ENCODE measurements at regions not wholly inside any gene's neighbourhood (a gene's known extent, or its start where the extent isn't known, plus 50 kb on each side); places are given as distances from the start of the nearest gene placed in this dataset.

DNA sequence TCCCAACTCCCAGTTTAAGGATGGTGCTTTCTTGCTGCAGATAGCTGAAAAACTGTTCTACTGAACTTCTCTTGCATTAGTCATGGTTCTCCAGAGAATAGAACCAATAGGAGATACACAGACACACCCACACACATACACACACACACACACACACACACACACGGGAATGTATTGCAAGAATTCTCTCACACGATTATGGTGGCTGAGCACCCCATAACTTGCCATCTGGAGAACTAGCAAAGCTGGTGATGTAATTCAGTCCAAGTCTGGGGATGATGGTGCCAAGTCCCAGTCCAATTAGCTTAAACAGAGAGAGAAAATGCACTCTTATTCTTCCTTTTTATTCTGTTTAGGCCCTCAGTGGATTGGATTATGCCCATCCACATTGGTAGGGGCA is 643.9 kb downstream of the DIAPH3 start:
- DNase-seq = no peak

DNA sequence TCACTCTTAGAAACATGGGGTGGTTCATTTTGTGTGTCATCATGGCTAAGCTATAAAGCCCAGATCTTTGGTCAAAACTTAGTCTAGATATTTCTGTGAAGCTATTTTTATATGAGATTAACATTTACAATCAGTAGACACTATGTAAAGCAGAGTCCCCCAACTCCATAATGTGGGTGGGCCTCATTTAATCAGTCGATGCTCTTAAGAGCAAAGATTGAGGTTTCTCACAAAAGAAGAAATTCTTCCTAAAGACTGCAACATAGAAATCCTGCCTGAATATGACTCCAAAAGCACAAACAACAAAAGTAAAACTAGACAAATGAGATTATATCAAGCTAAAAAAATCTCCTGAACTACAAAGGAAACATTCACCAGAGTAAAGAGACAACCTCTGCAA is 642.2 kb downstream of the DIAPH3 start:
- DNase-seq = no peak

DNA sequence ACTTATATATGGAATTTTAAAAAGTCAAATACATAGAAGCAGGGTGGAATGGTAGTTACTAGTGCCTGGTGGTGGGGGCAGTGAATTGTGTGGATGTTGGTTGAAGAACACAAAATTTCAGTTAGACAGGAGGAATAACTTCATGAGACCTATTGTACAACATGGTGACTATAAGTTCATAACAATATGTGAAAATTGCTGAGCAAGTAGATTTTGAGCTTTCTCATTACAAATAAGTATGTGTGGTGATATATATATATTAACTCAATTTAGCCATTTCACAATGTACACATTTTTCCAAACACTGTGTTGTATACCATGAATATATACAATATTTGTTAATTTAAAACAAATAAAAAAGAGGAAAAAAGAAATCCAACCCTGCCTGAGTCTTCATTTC is 641.1 kb downstream of the DIAPH3 start:
- DNase-seq = no peak

DNA sequence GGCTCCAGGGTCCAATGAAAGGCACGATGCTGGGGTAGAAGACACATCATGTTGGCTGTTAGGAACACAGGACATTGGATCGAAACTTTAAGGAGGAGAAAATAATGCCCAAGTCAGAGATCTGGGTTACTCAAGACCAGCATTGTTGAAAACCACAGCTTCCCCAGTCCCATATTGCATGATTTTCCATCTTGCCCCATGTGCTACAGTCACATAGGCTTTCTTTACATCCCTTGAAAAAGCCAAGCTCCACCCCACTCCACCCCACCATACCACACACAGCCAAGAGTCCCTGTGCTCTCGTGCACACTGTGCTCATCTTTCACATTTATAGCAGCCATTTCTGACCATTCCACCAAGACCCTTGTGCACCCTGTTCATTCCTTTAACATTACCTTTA is 636.2 kb downstream of the DIAPH3 start:
- no peak for DNase-seq

DNA sequence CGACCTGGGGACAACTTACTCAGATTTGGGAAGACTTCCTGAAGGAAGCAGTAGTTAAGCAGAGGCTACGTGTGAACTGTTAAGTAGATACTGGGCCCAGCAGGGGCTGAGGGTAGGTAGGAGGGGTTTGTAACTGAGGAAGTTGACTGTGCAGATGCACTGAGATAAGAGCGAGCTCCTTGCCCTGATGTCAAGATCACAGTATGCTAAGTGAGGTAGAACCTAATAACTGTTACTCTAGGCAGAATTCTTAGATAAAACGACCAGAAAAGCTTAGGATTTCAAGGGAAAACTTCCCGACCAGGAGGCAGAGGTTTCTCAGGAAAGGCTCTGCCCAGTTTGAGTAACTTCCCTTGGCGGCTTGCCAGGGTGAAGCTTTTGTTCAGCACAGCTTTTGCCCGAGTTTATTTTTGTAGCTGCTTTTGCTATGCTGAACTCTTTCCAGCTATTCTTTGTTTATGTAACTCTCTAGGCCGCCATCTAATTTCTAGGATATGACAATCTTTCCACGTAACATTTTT is 632.1 kb downstream of the DIAPH3 start:
- DNase-seq = peak; percentile 86

DNA sequence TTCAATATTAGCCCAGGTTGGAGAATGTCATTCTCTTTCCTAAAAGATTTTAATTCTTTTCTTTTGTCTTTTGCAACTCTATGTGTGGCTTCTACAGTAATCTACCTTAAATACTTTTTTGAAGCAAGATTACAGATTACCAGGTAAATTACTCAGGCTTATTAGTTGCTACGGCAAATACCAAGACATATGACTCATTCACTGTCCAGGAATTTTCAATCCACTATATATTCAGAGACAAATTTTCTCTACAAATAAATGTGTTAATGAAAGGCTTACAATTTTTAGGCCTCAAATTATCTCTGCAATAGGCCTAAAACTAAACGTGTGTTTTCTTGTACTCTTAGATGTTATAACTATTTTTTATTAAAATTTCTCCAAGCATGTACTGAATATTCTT is 631.3 kb downstream of the DIAPH3 start:
- DNase-seq = no peak

DNA sequence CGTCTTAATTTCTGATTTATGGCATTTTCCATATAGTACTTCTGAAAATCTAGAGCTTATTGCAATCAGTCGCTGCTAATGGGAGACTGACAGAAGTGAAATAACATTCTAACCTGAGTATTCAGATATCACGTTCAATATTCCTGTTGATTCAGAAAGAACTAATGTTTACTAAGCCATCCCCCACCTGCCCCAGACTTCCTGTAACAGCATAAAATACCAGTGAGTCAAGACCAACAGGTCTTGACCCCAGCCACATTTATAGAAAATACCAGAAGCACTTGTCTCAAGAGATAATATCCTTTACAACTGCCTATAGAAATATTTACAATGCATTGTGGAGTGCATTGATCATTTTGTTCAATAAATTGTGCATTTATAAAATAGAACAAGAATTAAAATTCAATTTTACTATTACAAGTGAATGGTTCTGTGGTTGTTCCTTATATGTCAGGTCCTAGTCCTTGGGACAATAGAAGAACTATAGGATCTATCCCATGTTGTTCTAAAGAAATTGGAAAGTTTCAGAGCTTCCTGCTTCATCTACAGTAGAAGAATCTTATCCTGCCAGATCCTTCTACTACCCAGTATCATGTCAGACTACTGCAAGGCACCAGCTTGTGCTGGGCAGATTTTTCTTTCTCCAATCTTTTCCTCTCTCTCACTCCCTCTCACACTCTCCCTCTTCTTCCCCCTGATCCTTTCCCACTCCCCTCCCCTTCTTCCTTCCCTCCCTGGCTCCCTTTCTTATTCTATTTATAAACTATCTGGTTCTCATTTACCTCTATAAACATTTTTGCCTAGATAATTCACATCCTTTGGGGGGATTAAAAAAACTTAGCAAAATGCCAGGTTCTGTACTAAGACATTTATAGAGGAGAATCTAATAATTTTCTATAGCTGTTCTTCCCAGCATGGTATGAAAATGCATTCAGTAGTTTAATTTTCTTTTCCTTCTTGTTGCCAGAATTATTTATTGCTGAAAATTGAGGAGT is 629.9 kb downstream of the DIAPH3 start:
- peak; percentile 92 for DNase-seq

DNA sequence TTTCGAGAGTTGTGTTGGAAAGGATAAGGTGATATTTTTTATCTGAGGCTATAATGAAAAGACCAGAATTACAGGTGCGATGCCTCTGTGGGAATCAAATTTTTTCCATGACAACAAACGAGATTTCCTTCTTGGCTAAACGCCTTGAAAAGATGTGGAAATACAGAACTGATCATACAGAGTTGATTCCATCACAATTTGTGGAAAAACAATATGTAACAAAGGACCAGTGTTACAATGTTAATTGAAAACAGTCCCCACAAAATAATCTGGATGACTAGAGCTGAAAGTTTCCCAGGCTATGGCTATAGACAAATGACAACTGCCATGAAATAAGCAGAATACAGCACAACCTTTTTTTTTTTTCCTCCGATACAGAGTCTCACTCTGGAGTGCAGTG is 628.9 kb downstream of the DIAPH3 start:
- no peak for DNase-seq

DNA sequence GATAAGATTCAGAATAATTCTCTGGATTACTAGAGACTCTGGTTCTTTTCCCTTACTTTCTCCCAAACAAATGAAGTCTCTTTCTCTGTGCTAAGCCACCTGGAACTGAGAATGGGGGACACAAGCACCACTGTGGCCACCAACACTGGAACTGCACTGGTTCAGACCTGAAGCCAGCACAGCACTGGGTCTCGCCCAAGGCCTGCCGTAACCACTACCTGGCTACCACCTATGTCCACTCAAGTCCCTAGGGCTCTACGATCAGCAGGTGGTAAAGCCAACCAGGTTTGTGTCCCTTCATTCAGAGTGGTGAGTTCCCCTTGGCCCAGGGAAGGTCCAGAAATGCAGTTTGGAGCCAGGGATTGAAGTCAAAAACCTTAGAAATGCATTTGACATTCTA is 626.2 kb downstream of the DIAPH3 start:
- DNase-seq = no peak

DNA sequence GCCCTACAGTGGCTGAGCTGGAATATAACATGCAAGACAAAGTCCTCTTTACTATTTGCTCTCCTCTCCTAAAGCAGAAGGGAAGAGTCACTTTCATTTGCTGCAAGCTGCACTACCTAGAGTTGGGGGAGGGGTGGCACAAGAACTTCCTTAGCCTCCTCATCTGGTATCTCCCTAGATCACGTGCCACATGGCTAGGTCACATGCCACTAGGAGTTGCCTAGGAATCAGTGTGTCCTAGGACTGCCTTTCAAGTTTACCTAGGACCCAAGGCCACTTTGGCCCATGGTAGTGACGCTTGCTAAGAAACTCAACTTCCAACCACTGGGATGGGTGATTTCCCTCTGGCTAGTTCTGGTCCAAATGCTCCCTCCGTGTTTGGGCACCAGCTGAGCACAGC is 625.2 kb downstream of the DIAPH3 start:
- DNase-seq = no peak

DNA sequence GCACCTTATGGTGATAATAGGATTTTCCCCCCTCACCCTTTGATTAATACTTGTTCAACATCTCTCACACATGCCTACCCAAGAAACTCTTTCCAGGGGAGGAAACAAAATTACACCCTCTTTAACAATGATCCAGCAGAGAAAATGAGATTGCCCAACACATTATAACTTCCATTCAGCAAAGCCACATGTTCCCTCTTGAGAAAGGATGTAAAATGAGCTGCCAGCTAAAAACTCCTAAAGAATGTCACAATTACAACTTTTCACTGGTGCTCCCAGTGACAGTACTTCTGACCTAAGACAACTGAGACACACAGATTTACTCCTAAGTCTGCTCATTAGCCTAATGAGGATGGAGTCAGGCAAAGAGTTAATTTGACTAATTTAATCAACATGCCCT is 621.4 kb downstream of the DIAPH3 start:
- DNase-seq = no peak

DNA sequence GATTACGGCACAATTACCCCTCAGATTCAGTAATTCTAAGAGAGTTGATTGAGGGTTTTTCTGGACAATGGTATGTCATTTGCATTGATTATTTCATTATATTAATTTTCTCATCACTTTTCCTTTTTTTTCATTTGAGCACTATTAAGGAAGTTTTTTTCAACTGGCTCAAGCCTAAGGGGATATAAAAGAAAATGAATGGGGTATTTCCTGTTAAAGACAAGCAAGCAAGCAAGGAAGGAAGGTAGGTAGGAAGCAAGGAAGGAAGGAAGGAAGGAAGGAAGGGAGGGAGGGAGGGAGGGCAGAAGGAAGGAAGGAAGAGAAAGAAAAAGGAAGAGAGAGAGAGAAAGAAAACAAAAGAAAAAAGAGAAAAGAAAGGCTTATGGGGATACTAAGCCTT is 620.3 kb downstream of the DIAPH3 start:
- no peak for DNase-seq

DNA sequence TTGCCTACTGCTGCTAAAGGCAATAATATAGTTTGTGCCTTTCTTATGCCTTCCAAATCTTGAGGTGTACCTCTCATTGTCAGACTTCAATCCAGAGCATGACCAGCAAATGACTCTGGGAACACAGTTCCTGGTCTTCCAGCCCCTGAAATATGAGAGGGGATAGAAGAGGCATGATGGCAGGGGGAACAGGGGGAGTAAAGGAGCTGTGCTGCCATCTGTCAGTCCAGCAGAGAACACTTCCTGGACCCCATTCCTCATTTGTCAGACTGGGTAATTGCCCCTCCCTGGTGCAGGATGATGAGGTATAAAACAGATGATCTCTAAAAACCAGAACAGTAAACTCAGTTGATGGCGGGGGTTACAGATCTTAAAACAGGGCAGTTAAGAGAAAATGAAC is 618.7 kb downstream of the DIAPH3 start:
- peak; percentile 9 for DNase-seq

DNA sequence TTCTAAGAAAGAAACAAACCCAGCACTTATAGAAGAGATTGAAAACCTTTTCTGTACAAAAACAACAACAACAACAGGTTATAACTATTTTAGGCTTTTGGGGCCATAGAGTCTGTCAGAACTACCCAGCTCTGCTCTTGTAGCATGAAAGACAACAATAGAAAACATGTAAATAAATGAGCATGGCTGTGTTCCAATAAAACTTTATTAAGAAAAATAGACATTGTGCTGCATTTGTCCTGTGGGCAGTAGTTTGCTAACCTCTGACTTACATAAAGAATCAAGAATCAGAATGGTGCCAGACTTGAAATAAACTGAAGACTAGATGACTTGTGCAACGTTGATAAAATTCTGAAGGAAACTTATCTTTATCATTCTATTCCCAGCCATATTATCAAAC is 617.5 kb downstream of the DIAPH3 start:
- no peak for DNase-seq

DNA sequence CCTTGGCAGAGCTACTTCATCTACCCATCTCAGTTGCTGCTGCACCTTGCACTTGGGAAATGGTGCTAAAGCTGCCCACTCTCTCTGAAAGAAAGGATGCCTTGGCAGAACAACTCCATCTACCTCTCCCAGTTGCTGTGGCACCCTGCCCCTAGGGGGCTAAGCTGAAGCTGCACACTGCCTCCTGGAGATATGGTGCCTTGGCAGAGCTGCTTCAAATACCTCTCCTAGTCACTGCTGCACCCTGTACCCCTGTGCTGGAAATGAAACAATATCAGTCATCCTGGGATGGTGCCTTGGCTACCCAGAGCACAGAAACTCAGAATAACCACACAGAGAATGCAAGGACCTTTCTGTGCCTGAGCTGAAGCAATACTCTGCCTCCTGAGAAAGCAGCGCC is 615.8 kb downstream of the DIAPH3 start:
- DNase-seq = no peak

DNA sequence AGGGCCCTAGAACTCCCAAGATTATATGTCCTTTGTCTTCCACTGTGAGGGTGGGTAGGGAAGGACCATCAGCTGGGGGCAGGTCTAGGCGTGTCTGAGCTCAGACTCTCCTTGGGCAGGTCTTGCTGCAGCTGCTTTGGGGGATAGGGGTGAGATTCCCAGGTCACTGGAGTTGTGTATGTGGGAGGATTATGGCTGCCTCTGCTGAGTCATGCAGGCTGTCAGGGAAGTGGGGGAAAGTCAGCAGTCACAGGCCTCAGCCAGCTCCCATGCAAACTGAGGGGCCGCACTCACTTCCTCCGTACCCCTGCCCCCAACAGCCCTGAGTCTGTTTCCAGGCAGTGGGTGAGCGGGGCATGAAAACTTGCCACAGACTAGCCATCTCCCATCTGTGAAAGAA is 600.8 kb downstream of the DIAPH3 start:
- no peak for DNase-seq

DNA sequence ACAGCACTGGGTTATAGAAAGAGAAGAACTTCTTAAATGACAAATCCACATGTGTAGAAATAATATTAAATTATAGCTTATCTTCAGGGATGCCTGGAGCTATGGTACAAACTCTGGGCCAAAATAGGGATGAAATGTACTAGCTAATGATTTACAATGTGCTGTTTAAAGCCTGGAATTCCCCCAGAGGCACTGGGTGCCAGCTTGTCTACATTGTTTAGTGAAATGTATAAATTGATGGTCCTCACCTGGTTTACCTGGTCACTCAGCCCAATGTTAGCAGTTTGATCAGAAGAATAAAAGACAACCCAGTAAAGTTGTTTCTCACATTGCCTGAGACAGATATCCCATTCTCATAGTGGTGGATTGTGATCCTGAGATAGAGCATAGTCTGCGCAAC is 597.2 kb downstream of the DIAPH3 start:
- DNase-seq = no peak

DNA sequence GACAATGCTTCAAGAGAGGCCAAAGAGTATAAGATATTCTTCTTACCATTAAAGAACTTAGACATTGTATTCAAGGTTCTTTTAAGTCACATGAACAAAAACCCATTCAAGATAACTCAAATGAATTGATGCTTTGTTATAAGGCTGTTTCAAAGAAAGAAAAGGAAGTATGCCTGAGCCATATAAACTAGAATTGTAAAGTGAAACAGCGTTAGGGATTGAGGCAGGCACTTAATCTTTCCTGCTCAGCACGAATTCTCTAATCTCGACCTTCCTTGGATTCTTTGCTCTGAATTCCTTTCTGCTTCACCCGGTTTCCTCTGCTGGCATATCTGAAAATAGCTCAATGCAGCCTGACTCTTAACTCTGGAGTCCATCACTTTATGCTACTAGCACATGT is 595.4 kb downstream of the DIAPH3 start:
- DNase-seq = no peak

DNA sequence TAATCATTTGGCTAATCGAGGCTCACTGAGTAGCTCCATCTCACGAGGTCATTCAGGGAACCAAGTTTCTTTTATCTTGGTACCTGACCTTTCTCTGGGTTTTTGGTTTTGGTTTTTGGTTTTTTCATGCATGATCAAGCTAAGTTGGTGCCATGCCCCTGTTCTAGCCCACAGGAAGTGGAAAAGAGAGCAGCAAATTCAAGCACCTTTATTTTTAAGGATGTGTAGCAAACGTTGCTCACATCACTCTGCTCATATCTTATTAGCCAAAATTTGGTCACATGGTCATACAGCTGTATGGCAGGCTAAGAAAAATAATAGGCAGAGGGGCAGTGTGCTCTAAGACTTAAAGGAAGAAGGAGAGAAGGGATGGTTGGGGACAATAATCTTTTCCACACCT is 593.5 kb downstream of the DIAPH3 start:
- no peak for DNase-seq

DNA sequence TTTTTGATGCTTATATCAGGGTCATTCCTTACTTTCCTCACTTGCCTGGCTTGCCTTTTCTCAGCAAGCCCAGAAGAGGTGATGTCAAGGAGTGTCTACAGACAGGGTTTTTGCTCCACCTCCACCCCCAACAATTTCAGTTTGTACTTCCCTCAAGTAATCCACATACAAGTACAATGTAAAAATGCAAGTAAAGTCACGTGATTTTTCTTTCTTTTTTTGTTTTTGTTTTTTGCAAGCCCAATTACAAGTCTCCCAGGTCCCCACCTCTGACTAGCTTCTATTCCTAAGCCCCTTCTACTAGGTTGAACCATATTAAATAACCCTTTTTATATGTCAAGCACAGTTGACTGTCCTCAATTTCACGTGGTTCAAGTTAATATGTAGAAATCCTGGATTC is 579.6 kb downstream of the DIAPH3 start:
- no peak for DNase-seq

DNA sequence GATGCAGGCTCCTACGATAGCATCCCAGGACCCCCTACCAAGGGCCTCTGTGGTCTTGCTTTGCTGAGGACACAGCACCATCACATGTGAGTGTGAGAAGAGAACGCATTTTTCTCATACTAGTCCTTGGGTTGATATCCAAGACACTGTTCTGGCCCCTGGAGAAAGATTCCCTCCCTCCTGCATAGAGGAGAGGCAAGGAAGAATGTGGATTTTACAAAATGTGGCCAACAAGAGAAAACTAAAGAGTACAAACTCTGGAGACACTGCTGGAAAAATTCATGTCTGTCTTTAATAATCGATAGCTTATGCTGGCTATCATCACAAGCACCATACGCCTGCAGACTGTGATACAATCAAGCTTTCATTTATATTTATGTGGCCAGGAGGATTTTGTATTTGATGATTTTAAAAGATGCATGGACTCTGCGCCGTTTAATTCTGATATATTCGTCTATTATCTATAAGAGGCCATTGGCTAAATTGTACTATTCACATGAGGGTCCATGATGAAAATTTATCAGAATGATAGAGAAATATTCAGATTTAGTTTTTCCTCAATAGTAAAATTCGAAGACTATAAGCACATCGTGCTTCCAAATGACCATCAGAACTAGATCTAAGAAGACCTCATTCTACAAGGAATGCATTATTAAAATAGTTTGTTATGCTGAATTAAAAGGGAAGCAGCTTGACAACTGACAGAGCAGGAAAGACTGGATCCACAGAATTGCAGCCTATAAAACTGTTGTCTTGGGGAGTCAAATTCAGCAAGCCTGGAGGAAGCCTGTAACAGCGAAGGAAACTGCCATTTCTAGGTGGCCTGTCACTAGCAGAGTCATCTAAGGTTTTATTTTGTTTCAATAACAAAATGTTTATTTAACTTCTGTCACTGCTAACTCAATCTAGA is 578.7 kb downstream of the DIAPH3 start:
- no peak for DNase-seq

DNA sequence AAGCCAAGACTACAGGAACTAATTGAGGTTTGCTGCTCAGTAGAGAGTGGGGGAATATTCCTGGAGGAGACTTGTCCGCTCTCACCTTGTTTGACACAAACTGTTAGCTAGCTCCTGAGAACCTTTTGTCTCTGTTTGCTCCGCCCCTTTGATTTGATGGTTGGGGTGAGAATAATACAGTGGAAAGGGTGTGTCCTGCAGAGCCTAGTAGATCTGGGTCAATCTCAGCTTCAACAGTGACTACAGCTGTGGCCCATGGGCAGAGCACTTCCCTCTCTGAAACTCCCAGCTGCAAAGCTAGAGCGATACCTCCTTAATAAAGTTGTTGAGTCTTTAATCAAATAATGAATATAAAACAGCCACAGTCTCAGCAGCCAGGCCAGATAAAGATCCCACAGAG is 576.7 kb downstream of the DIAPH3 start:
- peak; percentile 28 for DNase-seq

DNA sequence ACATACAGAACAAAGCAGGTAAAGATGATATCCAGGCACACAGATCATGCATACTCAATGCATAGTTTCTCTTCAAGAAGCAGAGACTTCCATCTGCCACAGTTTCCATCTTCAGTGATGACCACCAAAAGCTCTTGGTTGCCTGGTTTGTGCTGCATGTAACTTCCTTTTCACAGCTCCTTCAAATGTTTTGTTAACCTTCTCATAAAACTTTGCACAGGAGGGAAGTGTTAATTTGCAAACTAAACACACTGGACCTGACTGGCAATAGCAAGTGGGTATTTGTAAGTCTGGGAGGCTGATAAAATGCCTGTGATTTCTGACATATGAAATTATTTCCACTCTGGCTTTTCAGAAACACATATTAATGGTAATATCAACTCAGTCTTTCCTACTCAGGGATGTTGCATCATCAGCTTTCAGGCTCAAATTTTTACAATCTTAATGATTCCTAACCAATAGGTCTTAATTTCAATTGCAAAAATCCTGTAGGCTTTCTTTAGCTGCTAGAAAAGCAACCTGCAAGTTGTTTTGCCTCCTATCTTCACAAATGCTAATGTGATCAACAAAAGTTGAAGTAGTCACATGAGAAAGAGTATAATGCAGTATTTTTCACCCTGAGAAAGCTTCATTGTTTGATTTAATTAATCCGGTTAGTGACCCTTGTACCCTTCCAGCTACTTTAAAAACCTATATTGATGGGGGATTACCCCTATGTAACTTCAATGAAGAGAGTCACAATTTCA is 575.6 kb downstream of the DIAPH3 start:
- DNase-seq = no peak

Measured in NCI-H146 (cell line).